GM19324 (cell line): ENCODE measurements at regions not wholly inside any gene's neighbourhood (a gene's known extent, or its start where the extent isn't known, plus 50 kb on each side); places are given as distances from the start of the nearest gene placed in this dataset.
"Not testable (repeated sequence)": the region's sequence is repeated elsewhere in the genome, so short reads cannot be mapped to it uniquely, and the experiment has no call there.

Source experiments
- ATAC-seq: cut with Tn5 transposase; IDR thresholded peaks from one replicate; pipeline ENCODE4 v1.9.1; 2021; ENCODE audit warnings: mild to moderate bottlenecking, moderate library complexity; ENCODE audit not compliant: unreplicated experiment, low FRiP score

DNA sequence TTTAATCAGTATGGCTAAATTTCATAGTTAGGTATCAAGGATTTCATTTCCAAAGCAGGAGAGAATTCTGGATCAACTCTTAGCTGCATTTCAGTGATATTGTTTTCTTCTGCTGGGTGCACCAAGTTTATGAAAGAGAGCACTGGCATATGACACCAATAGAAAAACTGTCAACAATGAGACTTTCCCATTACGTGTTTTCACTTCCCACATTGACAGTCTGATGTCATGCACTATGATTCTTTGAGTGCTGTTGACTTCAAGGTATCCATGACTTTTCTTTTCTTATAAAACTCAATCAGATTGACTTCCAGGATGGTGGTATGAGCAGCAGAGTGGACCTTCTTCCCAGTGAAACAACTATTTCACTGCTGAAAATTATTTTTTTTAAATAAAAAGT is 476.1 kb downstream of the EDEM1 start:
- ATAC-seq: no peak

GRCh38 chr3:5666455-5666854 is 478.9 kb downstream of the EDEM1 start:
- ATAC-seq: no peak

- no peak for ATAC-seq
These were observed 486.0 kb downstream of the EDEM1 start for GRCh38 chr3:5673521-5673920.

DNA sequence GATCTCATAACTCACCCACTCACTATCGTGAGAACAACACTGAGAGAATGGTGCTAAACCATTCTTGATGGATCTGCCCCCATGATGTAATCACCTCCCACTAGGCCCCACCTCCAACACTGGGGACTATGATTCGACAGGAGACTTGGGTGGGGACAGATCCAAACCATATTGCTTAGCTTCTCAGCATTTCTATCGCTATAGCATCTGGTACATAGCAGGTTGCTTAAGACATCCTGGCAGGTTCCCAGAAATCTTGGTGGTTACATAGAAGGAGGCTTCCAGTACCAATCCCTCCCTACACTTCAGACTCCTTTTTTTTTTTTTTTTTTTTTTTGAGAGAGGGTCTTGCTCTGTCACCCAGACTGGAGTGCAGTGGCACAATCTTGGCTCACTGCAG is 487.8 kb downstream of the EDEM1 start:
- ATAC-seq: no peak

DNA sequence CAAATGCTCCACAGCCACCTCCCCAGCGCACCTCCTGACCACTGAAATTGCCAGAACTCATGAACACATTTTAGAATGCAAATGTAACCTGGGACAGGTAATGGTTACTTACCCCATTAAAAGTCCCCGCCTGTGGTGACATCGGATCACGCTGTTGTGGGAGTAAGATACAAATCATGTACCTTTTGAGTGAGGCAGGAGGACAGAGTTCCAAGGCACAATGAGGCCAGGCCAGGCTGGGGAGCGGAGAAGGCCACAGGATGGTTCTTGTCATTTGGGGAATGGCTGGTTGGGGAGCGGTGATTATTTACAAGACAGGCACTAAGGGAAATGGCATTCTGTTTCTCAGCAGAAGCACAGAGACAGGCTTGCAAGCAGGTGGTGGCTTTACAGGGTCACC is 490.0 kb downstream of the EDEM1 start:
- no peak for ATAC-seq

DNA sequence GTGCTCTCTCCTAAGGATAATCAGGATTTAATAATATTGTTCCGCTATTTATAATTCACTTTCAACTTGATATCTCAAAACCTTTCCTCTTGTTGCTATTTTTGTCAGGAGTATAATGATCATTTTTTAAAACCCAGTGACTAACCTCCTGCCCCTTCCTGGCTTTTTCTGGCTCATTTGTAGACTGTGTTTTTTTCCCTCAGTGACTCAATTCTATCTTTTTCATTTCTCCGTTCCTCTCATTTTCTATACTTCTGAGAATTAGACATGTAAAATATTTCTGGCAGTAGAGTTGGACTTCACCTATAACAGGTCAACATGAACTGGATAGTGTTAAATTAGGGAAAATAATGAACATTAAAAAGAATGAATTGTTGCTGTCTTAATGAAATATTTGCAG is 490.7 kb downstream of the EDEM1 start:
- ATAC-seq: no peak

- ATAC-seq: no peak
These were observed 491.3 kb downstream of the EDEM1 start for GRCh38 chr3:5678844-5679243.

DNA sequence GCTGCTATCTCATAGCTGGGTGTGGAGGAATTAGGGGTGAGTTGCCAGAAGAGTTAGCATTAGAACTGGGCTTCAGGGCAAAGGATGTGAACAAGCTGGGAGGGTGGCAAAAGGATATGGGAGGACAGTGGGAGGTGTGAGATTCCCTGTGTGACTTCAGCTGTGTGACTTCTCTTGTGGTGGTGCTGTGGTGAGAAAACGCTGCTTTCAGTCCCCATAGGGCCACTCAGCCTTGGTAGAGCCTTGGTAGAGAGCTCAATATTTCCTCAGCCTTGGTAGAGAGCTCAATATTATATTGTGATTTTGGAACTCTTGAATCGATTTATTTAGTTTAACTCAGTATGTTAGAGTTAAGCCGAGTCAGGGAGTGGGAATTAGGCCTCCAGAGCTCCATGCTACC is 499.7 kb downstream of the EDEM1 start:
- ATAC-seq: no peak

DNA sequence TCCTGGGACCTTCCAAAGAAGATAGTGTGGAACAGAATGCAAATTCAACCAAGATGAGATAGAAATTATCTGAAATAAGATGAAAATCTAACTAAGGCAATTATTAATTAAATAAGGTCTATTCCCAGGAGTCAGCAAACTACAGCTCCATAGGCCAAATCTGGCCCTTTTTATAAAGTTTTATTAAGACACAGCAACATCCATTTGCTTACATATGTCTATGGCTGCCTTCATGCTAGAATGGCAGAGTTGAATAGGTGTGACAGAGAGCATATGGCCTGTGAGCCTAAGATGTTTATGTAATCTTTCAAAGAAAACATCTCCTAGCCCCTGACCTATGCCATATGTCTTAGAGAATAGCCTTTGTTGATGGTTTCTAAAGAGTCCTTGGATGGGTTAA is 503.0 kb downstream of the EDEM1 start:
- no peak for ATAC-seq

DNA sequence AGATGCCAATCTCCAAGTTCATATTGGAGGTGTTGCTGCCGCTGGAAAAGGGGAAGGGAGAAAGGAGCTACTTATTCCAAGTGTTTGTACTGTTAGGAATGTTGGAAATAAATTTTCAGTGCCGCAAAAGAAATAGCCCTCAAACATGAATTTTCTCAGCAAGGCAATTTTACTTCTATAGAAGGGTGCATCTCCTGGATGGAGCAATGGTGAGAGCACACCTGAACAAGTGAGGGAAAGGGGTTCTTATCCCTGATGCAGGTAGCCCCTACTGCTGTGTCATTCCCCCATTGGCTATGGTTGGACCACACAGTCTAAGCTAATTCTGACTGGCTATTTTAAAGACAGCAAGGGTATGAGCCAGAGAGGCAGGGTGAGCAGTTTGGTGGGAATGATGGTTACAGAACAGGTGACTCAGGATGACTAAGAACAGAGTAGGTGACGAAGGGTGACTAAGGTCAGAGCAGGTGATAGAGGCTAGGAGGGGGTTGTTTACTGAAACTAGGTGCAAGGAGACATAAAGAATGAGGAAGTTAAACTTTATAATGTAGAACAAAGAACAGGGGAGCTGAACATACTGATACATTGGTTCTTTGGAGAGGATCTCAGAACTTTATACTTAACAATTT is 503.5 kb downstream of the EDEM1 start:
- ATAC-seq: no peak

DNA sequence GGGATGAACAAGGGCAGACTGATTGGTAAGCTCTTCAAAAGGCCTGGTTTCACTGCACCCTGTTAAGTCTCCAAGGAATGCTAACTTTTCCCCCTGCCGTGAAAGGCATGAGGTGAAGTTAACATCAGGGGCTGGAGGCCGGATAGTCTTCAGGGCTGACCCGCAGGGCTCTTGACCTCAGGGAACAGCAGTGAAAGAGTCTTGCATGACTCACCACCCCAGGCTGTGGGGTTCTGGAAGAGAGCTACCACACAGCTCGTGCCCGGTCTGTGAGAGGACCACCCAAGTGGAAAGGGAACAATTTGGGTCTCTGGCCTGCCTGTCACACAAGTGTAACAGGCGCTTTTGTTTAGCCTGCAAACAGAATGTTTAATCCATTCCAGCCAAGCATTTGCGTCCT is 504.9 kb downstream of the EDEM1 start:
- ATAC-seq: no peak

DNA sequence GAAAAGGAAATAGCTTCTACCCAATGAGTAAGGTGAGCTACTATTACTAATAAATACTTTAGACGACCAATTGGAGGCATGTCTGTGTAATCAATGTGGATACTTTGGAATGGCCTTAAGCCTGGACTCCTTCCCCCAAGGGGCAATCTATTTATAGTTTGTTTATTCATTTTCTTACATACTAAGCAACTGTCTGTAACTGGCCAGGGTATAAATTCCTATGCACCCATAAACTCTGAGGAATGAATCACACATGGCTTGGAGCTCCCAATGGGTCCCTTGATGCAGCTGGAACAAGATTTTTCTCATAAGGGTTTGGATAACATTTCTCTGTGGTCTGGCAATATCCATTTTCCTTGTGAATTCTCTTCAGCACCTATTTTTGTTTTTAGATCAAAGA is 506.8 kb downstream of the EDEM1 start:
- ATAC-seq: no peak

- no peak for ATAC-seq
These were observed 511.3 kb downstream of the EDEM1 start for GRCh38 chr3:5698851-5699250.

DNA sequence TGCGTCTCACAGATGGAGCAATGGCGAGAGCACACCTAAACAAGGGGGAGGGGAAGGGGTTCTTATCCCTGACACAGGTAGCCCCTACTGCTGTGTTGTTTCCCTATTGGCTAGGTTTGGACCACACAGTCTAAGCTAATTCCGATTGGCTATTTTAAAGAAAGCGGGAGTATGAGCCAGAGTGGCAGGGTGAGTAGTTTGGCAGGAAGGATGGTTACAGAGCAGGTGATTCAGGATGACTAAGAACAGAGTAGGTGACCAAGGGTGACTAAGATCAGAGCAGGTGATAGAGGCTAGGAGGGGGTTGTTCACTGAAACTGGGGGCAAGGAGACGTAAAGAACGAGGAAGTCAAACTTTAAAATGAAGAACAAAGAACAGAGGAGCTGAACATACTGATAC is 511.8 kb downstream of the EDEM1 start:
- no peak for ATAC-seq

DNA sequence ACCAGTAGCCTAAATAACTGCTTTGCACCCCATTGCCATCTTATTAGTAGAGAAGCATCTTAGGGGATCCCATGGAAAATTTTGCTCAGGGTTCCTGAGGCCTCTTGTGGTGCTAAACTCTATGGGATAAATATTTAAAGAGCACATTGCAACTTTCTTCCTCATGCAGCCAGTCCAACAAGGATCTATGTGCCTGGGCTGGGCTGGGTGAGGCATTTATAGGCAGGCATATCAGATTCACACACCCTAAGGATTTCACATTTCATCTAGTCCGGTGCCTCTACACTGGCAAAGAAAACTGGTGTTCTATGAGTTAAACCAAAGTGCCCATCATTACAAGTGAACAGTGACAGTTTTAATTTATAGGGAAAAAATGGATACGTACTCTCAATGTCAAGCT is 512.3 kb downstream of the EDEM1 start:
- ATAC-seq: no peak

- ATAC-seq: not testable (repeated sequence)
These were observed 513.5 kb downstream of the EDEM1 start for GRCh38 chr3:5701005-5701404.

DNA sequence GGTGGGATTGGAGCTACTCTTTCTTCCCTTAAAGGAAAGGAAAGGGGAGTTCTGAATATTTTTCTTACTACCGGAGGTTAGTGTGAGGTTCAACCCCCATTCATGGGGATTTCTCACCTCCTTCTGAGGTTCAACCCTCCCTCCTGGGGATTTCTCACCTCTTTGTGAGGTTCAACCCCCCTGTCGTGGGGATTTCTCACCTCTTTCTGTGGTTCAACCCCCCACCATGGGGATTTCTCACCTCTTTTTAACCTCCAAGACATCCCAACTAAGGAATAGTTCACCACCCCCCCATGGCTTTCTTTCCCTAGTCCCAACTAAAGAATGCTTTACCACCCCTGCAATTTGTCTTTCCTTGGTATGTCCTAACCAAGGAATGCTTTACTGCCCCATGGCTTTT is 520.3 kb downstream of the EDEM1 start:
- no peak for ATAC-seq

GRCh38 chr3:5709714-5710113 is 522.2 kb downstream of the EDEM1 start:
- no peak for ATAC-seq

GRCh38 chr3:5710718-5711117 is 523.2 kb downstream of the EDEM1 start:
- no peak for ATAC-seq

- no peak for ATAC-seq
These were observed 529.7 kb downstream of the EDEM1 start for GRCh38 chr3:5717254-5717653.

DNA sequence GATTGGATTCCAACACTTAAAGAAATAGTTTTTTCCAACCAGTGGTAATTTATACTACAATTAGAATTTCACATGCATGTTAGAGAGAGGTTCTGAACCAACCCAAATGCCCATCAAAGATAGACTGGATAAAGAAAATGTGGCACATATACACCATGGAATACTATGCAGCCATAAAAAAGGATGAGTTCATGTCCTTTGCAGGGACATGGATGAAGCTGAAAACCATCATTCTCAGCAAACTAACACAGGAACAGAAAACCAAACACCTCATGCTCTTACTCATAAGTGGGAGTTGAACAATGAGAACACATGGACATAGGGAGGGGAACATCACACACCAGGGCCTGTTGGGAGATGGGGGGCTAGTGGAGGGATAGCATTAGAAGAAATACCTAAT is 532.2 kb downstream of the EDEM1 start:
- ATAC-seq: not testable (repeated sequence)

DNA sequence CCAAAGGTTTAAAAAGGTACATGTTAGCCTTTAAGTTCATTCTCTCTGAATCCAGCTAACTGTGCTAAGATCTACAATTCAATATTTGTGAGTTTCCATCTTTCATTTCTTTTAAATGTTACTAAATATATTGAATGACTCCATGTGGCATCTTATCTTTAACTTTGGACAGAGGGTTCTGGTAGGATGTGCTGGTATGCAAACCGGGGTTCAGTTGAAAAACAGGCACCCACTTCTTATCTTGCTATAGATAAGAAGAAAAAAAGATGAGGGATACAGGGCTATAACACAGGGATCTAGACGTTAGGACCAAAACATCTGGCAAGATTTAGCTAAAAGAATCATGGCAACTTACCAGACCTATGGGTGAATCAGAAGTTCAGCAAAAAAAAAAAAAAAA is 538.3 kb downstream of the EDEM1 start:
- ATAC-seq: no peak

DNA sequence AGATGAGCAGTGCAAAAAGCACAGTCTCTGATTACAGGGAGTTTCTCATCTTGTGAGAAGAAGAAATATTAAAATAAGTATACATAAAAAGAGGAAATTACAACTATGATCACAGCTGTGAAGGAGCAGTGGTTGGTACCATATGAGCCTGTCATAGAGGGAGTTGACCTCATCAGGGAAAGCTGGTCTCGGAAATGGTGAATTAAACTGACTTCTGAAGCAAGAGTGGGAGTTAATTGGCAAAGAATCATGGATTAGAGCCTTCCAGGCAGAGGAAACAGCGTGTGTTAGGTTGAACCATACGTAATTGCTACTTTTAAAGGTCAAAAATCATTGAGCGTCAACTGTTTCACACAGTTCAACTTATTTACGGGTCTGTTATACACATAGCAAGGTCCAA is 539.1 kb downstream of the EDEM1 start:
- ATAC-seq: no peak
